DMS53 treated with DMSO at 0.1 percent for 48 hours (cell line): ENCODE measurements at regions not wholly inside any gene's neighbourhood (a gene's known extent, or its start where the extent isn't known, plus 50 kb on each side); places are given as distances from the start of the nearest gene placed in this dataset.
"Not testable (repeated sequence)": the region's sequence is repeated elsewhere in the genome, so short reads cannot be mapped to it uniquely, and the experiment has no call there.

Source experiments
- DNase-seq: peaks from one replicate; lab custom pipeline; 2025; ENCODE audit not compliant: unreplicated experiment; lab: John Stamatoyannopoulos, UW

GRCh38 chr5:5767286-5767928 is 344.9 kb downstream of the ICE1 start:
- DNase-seq = no peak

DNA sequence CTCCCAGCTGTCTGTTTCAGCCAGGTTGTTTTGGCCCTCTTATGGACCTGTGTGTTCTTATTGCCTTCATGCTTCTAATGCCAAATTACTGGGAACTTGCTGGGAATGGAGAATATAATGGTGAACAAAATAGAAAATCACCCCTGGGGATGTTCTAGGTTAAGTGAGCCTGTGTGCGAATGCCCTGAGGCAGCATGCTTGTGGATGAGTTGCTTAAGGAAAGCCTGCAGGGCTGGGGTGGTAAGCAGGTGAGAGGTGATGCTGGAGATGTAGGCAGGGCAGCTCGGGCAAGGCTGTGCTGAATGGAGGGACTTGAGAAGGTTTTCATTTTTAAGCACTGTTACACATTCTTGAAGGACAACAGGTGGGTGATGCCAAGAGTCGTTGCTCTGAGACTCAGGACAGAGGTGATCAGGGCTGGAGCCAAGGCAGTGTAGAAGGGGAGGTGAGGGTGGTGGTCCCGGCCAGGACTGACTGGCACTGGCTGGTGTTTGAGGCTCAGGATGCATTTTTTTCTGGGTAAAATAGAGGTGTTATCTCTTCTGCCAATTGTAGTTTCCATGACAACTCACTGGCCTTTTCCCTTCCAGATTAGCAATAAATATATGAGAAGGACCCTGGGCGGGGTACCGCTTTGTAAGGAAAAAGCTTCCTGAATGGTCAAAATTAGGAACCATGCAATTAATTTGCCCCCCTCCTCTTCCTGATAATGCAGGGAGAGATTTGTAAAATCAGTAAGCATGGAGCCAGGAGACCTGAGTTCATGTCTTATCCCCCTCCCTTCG is 342.8 kb downstream of the ICE1 start:
- no peak for DNase-seq

DNA sequence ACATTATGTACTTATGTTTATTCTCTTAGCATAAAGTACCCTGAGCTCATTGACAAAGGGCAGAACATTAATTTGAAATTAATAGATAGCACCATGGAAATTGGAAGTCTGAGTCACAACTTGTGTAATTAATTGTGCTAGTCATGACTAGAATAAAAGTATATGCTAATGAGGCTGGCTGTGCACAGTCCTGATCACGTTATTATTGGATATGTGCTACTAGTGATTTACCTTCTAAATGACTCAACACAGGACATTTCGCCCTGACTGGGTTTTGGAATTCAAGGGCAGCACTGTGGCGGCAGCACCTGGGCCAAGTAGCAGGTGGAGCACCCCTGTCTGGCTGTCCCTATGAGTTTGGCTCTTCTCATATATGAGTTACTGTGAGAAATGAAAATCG is 341.8 kb downstream of the ICE1 start:
- DNase-seq = no peak

DNA sequence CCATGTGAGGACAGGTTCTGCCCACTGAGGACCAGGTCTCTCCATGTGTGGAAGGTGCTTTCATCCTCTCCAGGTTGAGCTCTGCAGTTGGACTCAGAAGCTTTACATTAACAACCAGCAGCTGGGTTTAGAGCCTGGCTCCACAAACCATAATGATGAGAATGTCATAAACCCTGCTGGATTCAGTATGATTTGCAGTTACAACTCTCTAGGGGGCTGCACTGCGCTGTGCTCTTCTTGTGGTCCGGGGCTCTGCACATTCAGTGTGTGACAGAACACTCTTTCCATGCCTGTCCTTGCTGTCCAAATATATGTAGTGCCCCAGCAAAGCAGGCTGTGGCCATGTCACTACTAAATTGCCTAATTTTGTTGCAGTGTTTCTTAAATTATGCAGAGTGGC is 334.3 kb downstream of the ICE1 start:
- DNase-seq = no peak

DNA sequence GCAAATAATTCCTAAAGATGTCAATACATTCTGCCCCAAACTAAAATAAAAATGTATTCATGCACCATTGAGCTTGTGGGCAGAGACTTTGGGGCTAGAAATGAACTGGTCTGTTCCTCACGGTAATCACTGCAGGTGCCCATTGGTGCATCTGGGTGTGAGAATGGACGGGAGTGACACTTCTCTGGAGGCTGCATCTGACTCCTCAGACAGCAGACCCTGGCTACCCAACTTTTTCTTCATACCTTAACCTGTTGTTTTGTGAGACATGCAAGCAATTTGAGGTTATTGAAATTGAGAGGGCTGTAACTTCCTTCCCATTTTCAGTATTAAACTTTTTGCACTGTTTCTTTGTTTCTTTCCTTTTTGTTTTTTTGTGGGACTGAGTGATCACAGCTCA is 333.4 kb downstream of the ICE1 start:
- DNase-seq = no peak

DNA sequence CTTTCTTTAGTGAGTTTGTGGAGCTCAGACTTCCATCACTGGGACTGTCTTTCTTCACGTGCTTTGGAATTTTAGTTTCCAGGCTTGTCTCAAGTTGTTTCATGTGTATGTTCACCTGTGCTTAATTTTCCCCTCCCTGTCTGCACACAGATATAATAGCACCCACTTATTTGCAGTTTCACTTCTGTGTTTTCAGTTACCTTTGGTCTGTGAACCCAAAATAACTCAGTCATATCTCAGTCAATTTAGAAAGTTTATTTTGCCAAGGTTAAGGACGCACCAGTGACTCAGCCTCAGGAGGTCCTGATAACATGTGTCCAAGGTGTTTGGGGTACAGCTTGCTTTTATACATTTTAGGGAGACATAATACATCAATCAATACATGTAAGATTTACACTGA is 330.4 kb downstream of the ICE1 start:
- DNase-seq = no peak

- no peak for DNase-seq
These were observed 329.5 kb downstream of the ICE1 start for GRCh38 chr5:5751987-5752386.

DNA sequence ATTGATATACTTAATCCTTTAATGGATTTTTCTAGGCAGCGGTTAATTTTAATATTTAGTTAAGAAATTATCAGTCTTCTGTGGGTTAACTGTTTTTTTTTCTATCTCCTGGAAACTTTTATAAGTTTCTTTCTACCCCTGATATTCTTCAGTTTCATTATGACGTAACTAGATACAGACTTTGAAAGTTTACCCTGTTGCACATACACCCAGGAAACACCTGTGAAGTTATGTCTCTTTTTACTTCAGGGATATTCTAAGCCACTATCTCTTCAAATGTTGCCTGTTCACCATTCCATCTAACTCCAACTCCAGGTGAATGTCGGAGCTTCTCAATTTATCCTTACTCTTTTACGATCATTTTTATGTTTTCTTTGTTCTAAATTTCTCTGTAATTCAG is 329.0 kb downstream of the ICE1 start:
- no peak for DNase-seq

DNA sequence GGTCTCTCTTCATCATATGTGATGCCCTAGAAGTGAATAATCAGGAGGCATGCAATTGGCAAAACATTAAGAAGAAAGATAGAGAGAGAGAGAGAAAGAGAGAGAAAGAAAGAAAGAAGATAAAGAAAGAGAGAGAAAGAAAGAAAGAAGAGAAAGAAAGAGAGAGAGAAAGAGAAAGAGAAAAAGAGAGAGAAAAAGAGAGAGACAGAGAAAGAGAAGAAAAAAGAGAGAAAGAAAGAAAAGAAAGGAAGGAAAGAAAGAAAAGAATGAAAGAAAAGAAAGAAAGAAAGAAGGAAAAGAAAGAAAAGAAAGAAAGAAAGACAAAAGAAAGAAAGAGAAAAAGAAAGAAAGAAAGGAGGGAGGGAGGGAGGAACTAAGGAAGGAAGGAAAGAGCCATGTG is 318.9 kb downstream of the ICE1 start:
- no peak for DNase-seq

- DNase-seq = no peak
These were observed 317.0 kb downstream of the ICE1 start for GRCh38 chr5:5739490-5739945.

GRCh38 chr5:5738797-5739489 is 316.5 kb downstream of the ICE1 start:
- DNase-seq = no peak

DNA sequence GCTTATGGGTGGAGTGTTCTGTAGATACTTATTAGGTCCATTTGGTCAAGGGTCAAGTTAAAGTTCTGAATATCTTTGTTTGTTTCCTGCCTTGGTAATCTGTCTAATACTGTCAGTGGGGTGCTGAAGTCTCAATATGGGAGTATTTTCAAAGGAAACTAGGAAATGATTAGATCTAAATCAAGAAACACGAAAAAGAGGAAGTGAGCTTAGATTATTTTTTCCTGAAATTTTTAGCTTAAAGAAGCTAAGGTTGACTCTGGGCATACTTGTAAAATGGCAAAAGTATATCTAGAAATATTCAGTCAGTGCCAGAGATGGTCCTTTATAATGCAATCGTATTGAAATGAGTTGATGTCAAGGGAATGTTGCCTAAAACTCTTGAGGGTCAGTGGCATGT is 313.5 kb downstream of the ICE1 start:
- DNase-seq = no peak

DNA sequence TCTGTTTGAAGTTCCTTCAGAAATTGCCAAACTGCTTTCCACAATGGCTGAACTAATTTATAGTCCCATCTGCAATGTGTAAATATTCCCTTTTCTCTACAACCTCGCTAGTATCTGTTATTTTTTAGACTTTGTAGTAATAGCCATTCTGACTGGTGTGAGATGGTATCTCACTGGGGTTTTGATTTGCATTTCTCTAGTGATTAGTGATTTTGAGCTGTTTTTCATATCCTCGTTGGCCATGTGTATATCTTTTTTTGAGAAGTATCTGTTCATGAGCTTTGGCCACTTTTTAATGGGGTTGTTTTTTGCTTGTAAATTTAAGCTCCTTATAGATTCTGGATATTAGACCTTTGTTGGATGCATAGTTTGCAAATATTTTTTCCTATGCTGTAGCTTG is 310.6 kb downstream of the ICE1 start:
- not testable (repeated sequence) for DNase-seq

- DNase-seq = no peak
These were observed 303.9 kb downstream of the ICE1 start for GRCh38 chr5:5726401-5726800.

- DNase-seq = no peak
These were observed 299.4 kb downstream of the ICE1 start for GRCh38 chr5:5721881-5722280.

GRCh38 chr5:5719292-5719691 is 296.8 kb downstream of the ICE1 start:
- DNase-seq = no peak

DNA sequence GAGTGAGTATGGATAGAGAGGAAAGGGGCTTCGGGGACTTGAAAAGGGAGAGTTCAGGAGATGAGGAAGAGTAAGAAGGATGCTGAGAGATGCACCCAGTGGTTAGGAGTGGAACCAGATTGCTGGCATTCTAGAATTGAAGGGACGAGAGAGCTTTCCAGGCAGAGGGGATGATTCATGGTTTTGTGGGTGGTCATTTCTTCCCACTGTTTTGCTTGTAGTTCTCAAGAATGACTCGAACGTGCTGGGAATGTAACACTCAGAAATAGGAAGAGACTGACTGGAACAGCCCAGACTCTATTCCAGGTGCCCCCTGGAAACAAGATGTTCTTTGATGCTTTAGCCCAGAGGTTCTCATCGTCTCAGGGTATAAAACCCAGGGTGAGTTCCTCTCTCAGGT is 294.2 kb downstream of the ICE1 start:
- DNase-seq = no peak

- DNase-seq = no peak
These were observed 289.1 kb downstream of the ICE1 start for GRCh38 chr5:5711592-5711991.

GRCh38 chr5:5711112-5711511 is 288.6 kb downstream of the ICE1 start:
- no peak for DNase-seq

DNA sequence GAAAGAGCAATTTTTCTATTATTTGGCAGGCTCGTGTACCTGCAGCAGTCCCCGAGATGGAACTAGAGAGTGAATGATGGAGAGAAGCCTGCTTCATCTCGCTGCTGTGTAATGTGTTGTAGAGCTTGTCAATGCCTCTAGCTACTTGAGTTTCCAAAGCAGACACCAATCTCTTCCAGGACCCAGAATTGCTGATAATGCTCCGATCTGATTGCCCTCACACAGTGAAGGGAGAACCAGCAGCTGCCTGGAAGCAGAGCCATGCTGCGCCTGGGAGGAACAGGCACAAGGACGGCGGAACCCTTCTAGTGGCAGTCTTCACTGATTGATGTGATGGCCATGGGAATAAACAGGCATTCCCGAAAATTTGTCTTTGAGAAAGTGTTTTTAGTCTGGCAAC is 288.0 kb downstream of the ICE1 start:
- DNase-seq = no peak

- DNase-seq = no peak
These were observed 286.0 kb downstream of the ICE1 start for GRCh38 chr5:5708367-5708919.

- no peak for DNase-seq
These were observed 282.5 kb downstream of the ICE1 start for GRCh38 chr5:5705010-5705409.
